GM18858 (cell line): ENCODE measurements at regions not wholly inside any gene's neighbourhood (a gene's known extent, or its start where the extent isn't known, plus 50 kb on each side); places are given as distances from the start of the nearest gene placed in this dataset.

Experiments
- ATAC-seq: cut with Tn5 transposase; IDR thresholded peaks from one replicate; pipeline ENCODE4 v1.9.1; 2021; ENCODE audit not compliant: unreplicated experiment

DNA sequence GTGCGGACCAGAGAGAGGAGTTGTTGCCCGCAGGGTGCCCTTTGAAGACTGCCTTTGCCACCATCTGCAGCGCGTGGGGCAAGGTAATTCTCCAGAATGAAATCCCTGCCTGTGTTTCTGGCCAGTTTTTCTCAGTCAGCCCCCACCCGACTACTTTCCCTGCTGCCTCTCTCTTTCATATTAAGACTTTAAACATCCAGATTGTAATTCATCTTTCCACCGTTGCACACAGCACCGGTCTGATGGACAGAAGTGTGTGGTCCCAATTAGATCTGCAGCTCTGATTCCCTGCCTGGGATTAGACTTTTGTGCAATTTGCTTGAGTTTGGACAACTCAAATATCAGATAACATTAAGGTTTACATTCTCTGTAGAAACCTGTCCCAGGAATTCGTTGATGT lies 489.0 kb downstream of the QKI start:
- ATAC-seq = no peak

DNA sequence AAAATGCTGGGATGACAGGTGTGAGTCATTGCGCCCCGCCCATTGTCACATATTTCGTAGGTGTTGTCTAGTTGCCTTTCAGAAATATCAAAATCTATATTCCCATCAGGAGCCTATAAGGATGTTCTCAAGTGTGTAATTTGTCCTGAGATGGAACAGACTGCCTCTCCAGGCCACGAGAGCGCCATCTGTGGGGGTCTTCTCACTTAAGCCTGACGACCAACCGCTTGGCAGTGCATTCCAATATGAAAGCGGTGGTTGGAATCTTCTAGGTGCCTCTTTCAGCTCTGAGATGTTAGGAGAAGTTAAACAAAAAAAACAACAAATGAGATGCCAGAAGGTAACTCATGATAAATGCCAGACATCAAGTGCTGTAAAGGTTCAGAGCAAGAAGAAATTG lies 488.5 kb downstream of the QKI start:
- no peak for ATAC-seq

DNA sequence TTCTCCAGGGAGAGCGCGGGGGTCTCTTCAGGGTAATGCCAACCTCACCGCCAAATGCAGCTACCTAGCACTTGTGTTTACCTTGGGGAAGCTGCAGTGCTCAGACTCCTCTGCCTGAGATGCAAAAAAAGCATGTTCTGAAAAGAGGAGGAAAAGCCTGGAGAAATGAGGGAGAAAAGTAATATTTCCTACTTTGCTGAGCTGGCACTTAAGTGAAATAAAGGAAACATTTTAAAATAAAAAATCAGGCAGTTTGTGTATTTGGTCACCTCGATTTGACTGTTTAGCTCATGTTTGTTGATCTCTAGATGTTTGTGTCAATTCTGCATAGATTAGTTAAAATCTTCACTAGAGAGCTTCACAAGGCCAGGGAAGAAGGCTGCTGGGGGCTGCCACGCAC lies 487.2 kb downstream of the QKI start:
- no peak for ATAC-seq

DNA sequence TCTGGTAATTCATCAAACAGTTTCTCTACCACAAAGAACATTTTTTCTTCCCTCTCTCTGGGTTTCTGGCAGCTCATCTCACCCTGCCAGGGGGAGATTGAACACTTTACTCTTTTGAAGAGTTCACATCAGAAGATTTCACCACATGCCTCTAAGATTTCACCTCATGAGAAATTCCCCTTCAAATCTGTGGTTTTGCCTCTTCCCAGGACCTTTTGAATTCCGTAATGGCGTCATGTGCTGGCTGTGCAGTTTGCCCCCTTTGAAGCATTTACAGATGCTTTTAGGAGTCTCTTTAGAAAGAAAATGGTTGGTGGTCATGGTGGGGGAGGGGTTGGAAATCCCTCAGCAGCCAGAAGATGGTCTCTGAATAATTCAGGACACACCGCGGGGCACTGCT lies 486.1 kb downstream of the QKI start:
- no peak for ATAC-seq

DNA sequence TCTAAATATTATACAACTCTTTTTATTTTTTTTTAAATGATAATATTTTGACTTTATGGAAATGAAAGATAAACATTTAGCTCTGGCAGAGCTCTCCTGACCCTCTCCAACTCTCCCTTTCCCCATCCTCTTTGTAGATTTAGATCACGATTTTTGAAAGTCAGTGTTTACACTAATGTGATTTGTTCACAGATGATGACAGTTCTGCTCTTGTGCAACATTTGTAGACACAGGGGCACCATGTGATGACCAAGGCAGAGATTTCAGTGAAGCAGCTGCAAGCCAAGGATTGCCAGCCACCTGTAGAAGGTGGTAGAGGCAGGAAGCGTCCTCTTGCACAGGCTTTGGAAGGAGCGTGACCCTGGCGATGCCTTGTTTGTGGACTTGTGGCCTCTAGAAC lies 483.2 kb downstream of the QKI start:
- no peak for ATAC-seq

DNA sequence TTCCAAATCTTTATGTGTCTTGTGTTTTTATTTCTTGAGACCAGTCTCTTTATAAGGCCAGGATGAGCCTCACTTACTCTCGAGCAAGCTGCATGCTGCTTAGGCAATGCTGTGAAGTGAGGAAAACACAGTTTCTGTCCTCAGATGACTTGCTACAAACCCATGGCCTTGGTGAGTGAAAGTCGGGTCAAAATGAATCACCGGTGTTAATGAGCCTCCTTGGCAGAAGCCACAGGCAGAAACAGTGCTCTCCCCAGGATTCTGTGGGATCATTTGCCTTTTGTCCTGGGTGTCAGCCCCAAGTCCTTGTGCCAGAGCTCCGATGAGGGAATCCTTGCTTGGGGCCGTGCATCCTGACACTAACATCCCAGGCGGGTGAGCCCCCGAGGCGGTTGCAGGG lies 482.5 kb downstream of the QKI start:
- ATAC-seq = no peak

DNA sequence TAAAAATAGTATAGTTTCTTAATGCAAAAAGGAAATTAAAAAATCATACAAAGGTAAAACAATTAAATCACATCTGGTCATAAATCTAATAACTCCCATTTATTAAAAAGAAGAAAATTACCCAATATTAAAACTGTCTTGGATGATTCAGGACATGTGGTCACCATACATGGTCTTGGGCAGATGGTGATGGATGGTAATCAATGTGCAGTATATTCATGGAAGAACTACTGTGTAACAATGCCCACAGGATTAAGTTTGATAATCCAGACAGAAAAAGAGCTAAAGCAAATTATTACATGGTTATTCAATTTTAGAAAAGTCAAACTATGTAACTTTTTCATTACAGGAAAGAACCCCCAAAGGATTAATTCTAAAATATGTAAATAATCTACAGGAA lies 480.6 kb downstream of the QKI start:
- no peak for ATAC-seq

DNA sequence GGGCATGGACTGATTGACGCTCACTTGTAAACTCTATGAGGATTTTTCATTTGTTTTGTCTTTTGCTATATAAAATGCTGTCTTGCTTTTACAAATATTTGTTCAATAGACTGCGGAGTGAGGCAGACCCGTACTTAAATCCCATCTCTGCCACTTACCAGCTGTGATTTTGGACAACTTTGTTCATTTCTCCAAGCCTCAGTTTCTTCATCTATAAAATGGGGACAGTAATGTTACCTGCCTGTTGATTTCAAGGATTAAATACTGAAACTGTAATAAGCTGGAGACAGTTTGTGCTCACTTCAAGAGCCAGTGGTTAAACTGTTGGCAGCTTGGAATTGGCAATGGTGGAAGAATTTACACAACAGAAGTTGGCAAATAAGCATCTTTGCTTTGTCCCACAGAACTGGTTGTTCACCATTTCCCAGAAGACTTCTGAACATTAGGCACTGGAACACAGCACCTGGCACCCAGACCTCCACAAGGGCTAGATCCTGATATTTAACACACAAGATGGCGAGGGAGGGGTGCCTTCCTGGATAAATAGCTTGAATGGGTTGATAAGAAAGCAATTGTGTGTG lies 479.2 kb downstream of the QKI start:
- no peak for ATAC-seq

DNA sequence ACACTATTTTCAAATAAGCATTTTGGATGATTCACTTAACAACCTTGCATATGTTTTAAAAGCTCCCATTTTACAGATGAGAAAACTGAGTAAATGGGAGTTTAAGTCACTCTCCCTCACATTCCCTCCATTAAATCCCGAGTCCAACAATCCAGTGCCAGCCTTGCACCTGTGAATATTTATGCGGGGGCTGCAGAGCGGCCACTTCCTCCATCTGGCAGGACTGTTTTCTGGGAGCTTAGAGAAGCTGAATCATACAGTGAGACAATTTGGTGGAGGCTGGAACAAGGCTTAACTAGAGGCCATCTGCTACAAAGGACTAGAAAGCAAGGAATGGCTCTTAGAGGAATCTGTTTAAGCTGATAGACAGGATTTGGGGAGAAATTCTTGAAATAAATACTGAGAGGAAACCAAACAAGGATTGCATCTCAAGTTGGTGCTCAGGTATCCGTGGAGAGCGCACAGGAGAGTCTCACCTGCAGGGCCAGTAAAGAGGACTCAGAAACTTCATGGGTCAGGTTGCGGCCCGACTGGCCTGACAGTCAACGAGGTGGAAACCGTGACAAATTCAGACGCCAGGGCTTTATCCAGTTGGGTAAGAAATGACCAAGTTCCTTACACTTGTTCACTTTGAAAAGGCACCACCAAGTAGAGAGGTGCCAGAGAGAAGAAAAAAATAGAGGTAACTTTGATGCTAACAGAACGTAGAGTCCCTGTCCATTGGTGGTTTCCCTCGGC lies 478.5 kb downstream of the QKI start:
- ATAC-seq = no peak

DNA sequence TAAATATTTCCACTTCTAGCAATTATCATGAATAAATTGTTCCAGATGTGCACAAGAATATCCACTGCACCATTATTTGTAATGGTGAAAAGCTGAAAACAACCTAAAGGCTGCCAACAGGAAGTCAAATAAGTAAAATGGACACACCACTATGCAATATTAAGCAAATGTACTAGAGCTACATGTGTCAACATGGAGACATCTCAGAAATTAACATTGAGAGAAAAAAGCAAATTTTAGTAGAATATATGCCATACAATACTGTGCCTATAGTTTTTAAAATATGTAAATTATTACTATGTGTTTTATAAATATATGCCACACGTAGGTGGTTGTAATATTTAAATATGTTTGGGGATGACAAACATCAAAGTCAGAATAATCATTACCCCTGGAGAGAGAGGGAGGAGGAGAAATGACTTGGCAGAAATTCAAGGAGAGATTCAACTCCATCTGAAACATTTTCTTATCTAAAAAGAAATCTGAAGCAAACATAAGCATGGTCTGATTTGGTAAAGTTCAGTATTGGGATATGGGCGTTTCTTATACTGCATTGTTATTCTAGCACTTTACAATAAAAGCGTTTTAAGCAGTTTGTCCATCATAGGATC lies 475.5 kb downstream of the QKI start:
- no peak for ATAC-seq

DNA sequence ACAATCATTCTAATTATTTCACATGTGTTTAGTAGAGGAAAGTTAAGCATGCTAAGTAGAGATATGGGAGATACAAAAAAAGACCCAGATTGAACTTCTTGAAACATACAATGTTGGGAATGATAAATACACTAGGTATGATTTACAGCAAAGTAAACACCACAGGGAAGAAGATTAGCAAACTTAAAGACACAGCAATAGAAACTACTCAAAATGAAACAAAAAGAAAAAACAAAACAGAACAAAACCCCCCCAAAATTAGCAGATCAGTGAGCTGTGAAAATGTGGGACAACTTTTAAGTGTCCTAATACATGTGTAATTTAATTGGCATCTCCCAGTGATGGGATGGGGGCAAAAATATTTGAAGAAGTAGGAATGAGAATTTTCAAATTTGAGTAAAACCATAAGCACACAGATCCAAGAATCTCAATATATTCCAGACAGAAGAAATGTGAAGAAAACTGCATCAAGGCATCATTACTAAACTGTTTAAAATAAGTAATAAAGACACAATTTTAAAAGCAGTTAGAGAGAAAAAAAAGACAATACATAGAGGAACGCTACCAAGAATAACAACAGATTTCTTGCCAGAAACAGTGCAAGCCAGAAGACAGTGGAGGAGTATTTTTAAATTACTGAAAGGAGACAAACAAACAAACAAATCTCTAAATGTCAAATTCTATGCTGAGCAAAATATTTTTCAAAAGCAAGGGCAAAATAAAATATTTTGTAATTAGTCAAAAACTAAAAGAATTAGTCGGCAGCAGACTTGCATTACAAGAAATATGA lies 473.7 kb downstream of the QKI start:
- no peak for ATAC-seq

DNA sequence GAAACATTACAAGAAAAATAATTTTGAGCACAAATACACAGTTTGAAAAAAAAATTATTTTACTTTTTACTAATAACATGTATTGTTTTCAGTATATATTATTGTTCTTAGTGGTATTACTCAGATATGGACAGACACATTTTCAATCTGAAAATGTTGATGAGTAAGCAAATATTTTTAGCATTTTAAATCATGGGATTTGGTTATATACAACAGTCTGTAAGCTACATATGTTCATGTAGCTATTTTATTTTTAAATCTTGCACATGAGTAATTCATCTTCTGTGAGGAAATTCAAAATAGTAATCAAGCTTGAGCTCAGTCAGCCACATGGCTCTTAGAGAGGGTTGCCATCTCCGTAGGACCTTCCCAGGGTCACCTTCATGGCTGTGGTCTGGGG lies 471.9 kb downstream of the QKI start:
- no peak for ATAC-seq

DNA sequence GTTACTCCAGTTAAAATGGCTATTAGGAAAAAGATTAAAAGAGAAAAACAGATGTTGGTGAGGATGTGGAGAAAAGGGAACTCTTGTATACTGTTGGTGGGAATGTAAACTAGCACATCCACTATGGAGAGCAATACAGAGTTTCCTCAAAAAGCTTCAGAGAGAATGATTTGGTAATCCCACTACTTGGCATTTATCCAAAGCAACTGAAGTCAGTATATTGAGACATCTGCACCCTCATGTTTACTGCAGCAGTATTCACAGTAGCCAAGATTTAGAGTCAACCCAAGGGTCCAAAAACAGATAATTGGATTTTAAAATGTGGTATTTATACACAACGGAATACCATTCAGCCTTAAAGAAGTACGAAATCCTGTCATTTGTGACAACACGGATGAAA lies 469.5 kb downstream of the QKI start:
- ATAC-seq = no peak

DNA sequence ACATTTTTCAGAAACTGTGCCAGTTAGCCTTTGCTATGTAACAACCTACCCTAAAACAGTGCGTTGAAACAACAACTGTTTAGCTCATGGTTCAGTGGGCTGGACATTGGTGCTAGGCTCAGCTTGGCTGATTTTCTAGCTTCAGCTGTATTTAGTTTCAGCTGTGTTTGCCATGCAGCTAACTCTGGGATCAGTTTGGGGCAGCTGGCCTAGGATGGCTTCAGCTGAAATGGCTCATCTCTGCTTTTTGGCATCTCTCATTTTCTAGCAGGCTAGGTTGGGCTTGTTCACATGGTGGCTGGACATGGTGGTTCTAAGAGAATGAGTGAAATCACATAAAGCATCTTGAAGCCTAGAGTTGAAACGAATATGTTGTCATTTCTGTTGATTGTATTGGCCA lies 464.2 kb downstream of the QKI start:
- no peak for ATAC-seq

DNA sequence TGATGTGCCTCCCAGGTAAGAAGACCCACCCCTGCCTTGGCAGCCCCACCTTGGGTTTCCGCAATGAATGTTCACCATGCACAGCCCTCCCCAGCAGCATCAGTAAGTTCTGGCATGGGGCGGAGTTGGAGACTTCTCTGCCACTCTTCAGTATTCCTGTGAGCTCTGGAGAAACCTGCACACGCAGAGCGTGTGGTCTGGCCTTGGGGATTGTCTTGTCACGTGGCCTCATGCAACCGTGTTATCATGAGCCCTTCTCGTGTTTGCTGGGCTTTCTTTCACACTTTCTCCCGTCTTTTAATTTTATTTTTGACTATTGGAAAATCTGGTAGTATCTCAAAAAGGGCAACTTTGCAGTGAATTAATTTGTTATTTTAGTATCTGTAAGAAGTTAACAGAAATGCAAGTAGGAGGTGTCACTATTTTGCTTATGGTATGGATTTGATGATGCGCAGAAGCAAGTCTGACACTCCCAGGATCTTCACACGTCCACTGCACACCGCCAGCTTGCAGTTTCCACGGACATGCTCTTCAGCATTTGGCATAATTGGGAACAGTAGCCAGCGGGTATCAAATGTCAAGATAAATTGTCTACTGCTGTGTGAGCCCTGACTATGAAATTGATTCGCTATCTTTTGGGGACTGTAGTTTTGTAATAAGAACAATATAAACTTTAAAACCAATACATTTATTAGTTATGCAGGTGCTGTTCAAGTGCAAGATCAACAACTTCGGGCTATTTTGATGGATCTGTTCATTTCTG lies 463.5 kb downstream of the QKI start:
- ATAC-seq = no peak

DNA sequence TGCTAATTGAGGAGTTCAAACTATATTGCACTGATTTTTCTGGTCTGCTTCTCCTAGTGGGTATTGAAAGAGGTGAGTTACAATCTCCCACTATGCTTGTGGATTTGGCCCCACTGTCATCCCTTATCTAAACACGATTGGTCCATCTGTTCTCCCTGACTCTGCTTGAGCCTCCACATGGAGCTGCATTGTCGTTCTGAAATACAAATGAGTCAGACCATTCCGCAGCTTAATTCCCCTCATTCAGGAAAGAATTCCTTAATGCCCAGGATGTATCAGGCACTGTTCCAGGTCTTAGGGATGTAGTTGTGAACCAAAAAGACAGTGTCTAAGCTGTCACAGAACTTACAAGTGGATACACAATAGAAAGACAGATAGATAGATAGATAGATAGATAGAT lies 461.9 kb downstream of the QKI start:
- ATAC-seq = no peak

DNA sequence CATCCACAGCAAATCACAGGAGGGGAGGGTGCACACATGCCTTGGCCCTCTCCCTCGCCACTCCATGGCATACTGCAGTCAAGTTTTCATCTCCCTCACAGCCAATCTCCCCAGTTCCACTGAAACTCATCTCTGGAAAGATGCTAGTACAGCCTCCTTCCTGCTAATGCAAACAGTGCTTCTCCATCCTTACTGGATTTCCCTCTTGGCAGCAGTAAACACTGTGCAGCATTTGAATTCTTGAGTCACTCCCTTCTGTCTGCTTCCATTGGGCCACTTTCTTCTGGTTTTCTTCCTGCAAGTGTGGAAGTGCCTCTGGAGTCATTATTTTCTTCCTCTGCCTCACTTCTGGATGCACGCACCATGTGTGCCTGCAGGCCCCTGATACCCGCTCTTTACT lies 460.3 kb downstream of the QKI start:
- ATAC-seq = no peak

DNA sequence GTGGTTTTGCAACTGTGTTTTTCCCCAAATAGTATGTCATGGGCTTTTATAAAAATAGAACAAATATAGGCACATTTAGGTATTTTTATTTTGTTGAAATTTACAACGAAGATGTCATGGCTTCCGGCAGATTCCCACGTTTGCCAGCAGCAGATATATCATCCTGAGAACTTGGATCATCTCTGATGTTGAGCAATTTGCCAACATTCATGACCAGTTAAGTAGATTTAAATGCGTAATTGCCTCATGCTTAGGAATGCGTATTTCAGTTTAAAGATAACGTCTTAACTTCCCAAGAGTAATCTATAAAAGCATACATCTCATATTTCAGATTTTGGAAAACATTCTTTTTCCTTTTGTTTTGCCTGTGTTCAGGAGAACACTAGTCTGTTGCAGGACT lies 457.8 kb downstream of the QKI start:
- no peak for ATAC-seq

DNA sequence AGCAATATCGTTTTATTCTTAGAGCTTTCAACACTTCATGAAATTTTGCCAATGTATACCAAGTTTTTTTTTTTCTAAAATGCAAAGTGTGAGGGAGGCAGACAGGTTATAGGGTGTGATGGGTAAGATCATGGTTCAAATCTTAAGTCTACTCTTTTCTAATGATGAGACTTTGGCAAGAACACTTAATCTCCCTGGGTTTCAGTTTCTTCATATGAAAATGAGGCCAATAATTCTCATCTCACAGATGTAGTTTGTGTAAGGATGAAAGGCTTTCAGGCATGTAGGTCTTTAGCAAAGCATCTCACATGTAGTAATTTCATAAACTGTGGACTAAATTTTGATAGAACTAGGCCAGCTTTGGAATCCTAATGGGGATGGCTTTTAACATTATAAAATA lies 457.1 kb downstream of the QKI start:
- ATAC-seq = no peak

DNA sequence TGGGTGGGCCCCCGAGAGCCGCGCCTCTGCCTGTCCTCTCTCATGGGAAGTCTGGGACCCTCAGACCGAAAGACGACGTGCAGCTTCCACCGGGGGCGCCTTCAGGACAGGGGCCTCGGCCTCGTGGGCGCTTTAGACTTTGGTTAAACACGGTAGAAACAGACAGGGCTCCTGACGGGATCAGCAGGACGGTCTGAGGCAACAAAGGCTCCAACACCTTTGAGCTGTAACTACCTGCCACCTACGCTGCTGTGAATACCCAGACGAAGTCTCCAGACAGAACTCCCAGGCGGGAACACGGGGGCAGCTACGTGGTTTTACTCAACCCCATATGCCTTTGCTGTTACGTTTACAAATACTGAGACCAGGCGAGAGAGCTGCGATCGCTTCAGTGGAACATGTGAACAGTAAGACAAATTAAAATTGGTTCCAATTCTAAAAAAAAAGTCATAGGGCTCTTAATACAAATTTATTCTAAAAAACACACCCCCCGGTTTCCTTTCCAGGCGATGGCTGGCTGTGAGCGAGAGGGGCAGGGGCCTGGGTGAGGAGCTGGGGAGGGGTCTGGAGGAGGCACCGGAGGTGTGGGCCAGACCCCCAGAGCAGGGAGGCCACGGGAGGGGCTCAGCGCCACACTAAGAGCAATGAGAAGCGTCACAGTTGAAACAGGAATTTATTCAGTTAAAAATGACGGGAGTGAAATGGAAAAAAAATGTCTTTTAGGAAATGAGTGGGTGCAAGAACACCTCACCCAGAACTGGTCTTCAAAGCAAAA lies 453.2 kb downstream of the QKI start:
- ATAC-seq = no peak
